ENCODE measurements at regions not wholly inside any gene's neighbourhood (a gene's known extent, or its start where the extent isn't known, plus 50 kb on each side); places are given as distances from the start of the nearest gene placed in this dataset.

GRCh38 chr10:90051053-90051452 is 349.7 kb downstream of the KIF20B start:
- no peak overlapping the region for H3K27ac Mint-ChIP-seq
- H3K36me3 Mint-ChIP-seq = 0 out of 2 replicates have a peak, but pooled peaks cover 2% of the 10 kb centered on the region
- DNase-seq (ENCODE audit: low spot score) = no peak
- no peaks in the 10 kb centered on the region for H3K4me1 Mint-ChIP-seq
- no peak overlapping the region for H3K4me3 Mint-ChIP-seq
- TF ChIP-seq RORB (CRISPR knock-in tag; IDR thresholded peaks at IDR 0.05) = no peak
- no peak for TF ChIP-seq PRRX2 (CRISPR knock-in tag; IDR thresholded peaks at IDR 0.05)
- TF ChIP-seq ZNF671 (CRISPR knock-in tag; IDR thresholded peaks at IDR 0.05) = no peak
- TF ChIP-seq, protein P1, sequence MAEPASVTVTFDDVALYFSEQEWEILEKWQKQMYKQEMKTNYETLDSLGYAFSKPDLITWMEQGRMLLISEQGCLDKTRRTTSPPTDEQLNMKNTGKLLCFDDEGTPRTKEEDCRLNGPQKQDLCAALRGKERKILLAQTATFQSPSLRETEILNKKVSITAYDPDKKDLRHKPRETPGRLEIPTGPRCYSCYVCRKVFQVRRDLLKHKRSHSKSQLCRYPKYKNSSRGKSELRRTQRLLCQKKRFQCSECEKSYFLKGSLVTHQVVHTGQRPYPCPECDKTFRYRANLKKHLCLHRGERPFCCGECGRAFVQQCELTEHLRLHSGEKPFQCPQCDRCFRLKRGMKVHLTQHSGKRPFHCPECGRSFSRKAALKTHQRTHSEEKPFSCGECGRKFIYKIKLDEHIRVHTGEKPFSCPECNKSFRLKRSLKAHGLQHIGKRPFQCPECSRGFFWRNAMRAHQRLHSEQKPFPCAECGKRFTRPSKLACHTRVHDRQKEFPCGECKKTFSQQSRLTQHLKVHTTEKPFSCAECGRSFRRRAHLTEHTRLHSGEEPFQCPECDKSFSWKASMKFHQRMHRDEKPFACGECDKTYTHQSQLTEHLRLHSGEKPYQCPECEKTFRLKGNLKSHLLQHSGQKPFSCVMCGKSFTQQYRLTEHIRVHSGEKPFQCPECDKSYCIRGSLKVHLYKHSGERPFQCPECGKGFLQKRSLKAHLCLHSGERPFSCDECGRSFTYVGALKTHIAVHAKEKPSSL (CRISPR knock-in tag; conservative IDR thresholded peaks at IDR 0.05) = no peak
- no peak for TF ChIP-seq MYBL2 (CRISPR knock-in tag; IDR thresholded peaks at IDR 0.05)
- TF ChIP-seq SMAD3 (CRISPR knock-in tag; IDR thresholded peaks at IDR 0.05; ENCODE audit: borderline replicate concordance) = no peak
- no peak for TF ChIP-seq SOX15 (CRISPR knock-in tag; IDR thresholded peaks at IDR 0.05)
- no peak for TF ChIP-seq ZNF416 (CRISPR knock-in tag; IDR thresholded peaks at IDR 0.05)
- no peak for TF ChIP-seq JAZF1 (CRISPR knock-in tag; IDR thresholded peaks at IDR 0.05)
- no peak for TF ChIP-seq ZNF219 (CRISPR knock-in tag; IDR thresholded peaks at IDR 0.05; ENCODE audit: borderline replicate concordance)
- no peak for TF ChIP-seq TEAD1 (CRISPR knock-in tag; IDR thresholded peaks at IDR 0.05)
- TF ChIP-seq JUN (CRISPR knock-in tag; IDR thresholded peaks at IDR 0.05) = no peak
- TF ChIP-seq FOXP1 (CRISPR knock-in tag; IDR thresholded peaks at IDR 0.05; ENCODE audit: borderline replicate concordance) = no peak
- TF ChIP-seq STAT6 (CRISPR knock-in tag; conservative IDR thresholded peaks at IDR 0.05; ENCODE audit: low read depth) = no peak
- TF ChIP-seq ETV6 (CRISPR knock-in tag; IDR thresholded peaks at IDR 0.05) = no peak
- no peak for TF ChIP-seq EMX1 (CRISPR knock-in tag; IDR thresholded peaks at IDR 0.05)
- no peak for TF ChIP-seq SP1 (CRISPR knock-in tag; conservative IDR thresholded peaks at IDR 0.05)
- CTCF ChIA-PET = no interaction called here
- ATAC-seq = no peak
- H3K27me3 Mint-ChIP-seq (ENCODE audit: low read depth) = no peaks in the 10 kb centered on the region
- peaks cover 6% of the 10 kb centered on the region for H3K9me3 Mint-ChIP-seq
- POLR2A ChIA-PET = no interaction called here

- CTCF ChIA-PET = no interaction called here
Observed at GRCh38 chr10:90051474-90051873, 350.1 kb downstream of the KIF20B start.

GRCh38 chr10:90062786-90063185 is 361.4 kb downstream of the KIF20B start:
- Mint-ChIP-seq H3K4me1 (no peaks in the 10 kb centered on the region), H3K9me3 (peaks cover 6% of the 10 kb centered on the region; the same call in 1 of the 2 replicates), H3K27ac (no peak overlapping the region), H3K4me3 (no peak overlapping the region), H3K36me3 (no peaks in the 10 kb centered on the region), H3K27me3 (ENCODE audit: low read depth) (no peaks in the 10 kb centered on the region; the same call in 1 of the 2 replicates)
- TF ChIP-seq ZNF263 (CRISPR knock-in tag; IDR thresholded peaks at IDR 0.05; ENCODE audit: low read depth) (no peak), GTF2I (CRISPR knock-in tag; conservative IDR thresholded peaks at IDR 0.05) (no peak), GRHL2 (CRISPR knock-in tag; IDR thresholded peaks at IDR 0.05; ENCODE audit: insufficient replicate concordance, severe bottlenecking) (no peak), PRDM15 (CRISPR knock-in tag; IDR thresholded peaks at IDR 0.05) (no peak)
- ChIA-PET POLR2A (no interaction called here), CTCF (no interaction called here)
- DNase-seq (ENCODE audit: low spot score) (no peak), ATAC-seq (no peak)

More at GRCh38 chr10:90051474-90051873, 350.1 kb downstream of the KIF20B start:
- DNase-seq (ENCODE audit: low spot score) (no peak), ATAC-seq (no peak)
- no peak overlapping the region for H3K27ac Mint-ChIP-seq
- no peaks in the 10 kb centered on the region for H3K27me3 Mint-ChIP-seq (ENCODE audit: low read depth)
- no peaks in the 10 kb centered on the region for H3K4me1 Mint-ChIP-seq
- no peak for TF ChIP-seq ATF1 (CRISPR knock-in tag; IDR thresholded peaks at IDR 0.05)
- TF ChIP-seq ESRRA (CRISPR knock-in tag; IDR thresholded peaks at IDR 0.05; ENCODE audit: borderline replicate concordance) = no peak
- TF ChIP-seq, protein P2, sequence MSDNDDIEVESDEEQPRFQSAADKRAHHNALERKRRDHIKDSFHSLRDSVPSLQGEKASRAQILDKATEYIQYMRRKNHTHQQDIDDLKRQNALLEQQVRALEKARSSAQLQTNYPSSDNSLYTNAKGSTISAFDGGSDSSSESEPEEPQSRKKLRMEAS (CRISPR knock-in tag; IDR thresholded peaks at IDR 0.05) = no peak
- peaks cover 6% of the 10 kb centered on the region for H3K9me3 Mint-ChIP-seq
- no peak overlapping the region for H3K4me3 Mint-ChIP-seq
- 0 out of 2 replicates have a peak, but pooled peaks cover 2% of the 10 kb centered on the region for H3K36me3 Mint-ChIP-seq
- POLR2A ChIA-PET = no interaction called here

Measured in WTC11 (cell line).